ENCODE measurements at regions not wholly inside any gene's neighbourhood (a gene's known extent, or its start where the extent isn't known, plus 50 kb on each side); places are given as distances from the start of the nearest gene placed in this dataset.

GRCh38 chr3:194988495-194989165 lies 282.3 kb downstream of the XXYLT1 start:
- intact Hi-C loops (cut with DNase I; ENCODE audit: low total_unique reads): no loop called here
- no peak overlapping the region for H3K27ac ChIP-seq
- no peaks in the 10 kb centered on the region for H3K36me3 ChIP-seq
- no peak overlapping the region for H3K4me3 ChIP-seq
- peaks cover 4 to 13% (median 11%) of the 10 kb centered on the region in 4 donors for H3K4me1 ChIP-seq
- 78 to 80% methylated on average over 1 to 8 of the region's 8 CpGs for WGBS, 2 donors (ENCODE audit: low coverage in 1 of 2)
- no peaks in the 10 kb centered on the region for H3K27me3 ChIP-seq
- no peak for TF ChIP-seq EP300 (IDR thresholded peaks at IDR 0.05; ENCODE audit: low read depth)
- in situ Hi-C loops (cut with MboI; ENCODE audit: low pct_ligation_motif_present in 1 of 4, low pct_unique_long_range_greater_than_20kb in 1 of 4, low sequenced_read_pairs in 3 of 4): loop anchor here in 2 of 4 donors (25.0 kb wide), 1 partner anchor 301 kb away; the partner anchor contains the start of gene FAM43A (in 2 of the 2)
- no peaks in the 10 kb centered on the region for H3K9me3 ChIP-seq
- DNase-seq: no peak

GRCh38 chr3:194989241-194989640 lies 281.7 kb downstream of the XXYLT1 start:
- no peak for TF ChIP-seq CTCF (IDR thresholded peaks at IDR 0.05)
- no peak for TF ChIP-seq POLR2A (IDR thresholded peaks at IDR 0.05)
- TF ChIP-seq POLR2AphosphoS5 (IDR thresholded peaks at IDR 0.05): no peak
- TF ChIP-seq EP300 (IDR thresholded peaks at IDR 0.05; ENCODE audit: low read depth): no peak
- no peak for DNase-seq
- in situ Hi-C loops (cut with MboI; ENCODE audit: low pct_ligation_motif_present in 1 of 4, low pct_unique_long_range_greater_than_20kb in 1 of 4, low sequenced_read_pairs in 3 of 4): loop anchor here in 2 of 4 donors (25.0 kb wide), 1 partner anchor 302 kb away; the partner anchor contains the start of gene FAM43A (in 2 of the 2)
- H3K27me3 ChIP-seq: no peaks in the 10 kb centered on the region
- no peaks in the 10 kb centered on the region for H3K36me3 ChIP-seq
- peaks cover 4 to 13% (median 11%) of the 10 kb centered on the region in 4 donors for H3K4me1 ChIP-seq
- intact Hi-C loops (cut with DNase I; ENCODE audit: low total_unique reads): no loop called here
- no peak overlapping the region for H3K4me3 ChIP-seq
- 83% methylated on average over 10 of the region's 10 CpGs; no CpG with 5 or more reads in 1 of the 2 donors for WGBS, 2 donors (ENCODE audit: low coverage in 1 of 2)
- H3K9me3 ChIP-seq: no peaks in the 10 kb centered on the region
- no peak overlapping the region for H3K27ac ChIP-seq

- WGBS, 2 donors (ENCODE audit: low coverage in 1 of 2): 87 to 100% methylated on average over 1 to 8 of the region's 8 CpGs
- DNase-seq: no peak
These were observed 280.3 kb downstream of the XXYLT1 start for GRCh38 chr3:194990454-194991337.

GRCh38 chr3:194991338-194991654 lies 279.7 kb downstream of the XXYLT1 start:
- Histone ChIP-seq H3K4me3 (no peak overlapping the region), H3K27me3 (no peaks in the 10 kb centered on the region), H3K4me1 (no peaks in the 10 kb centered on the region), H3K36me3 (no peaks in the 10 kb centered on the region), H3K27ac (no peak overlapping the region), H3K9me3 (no peaks in the 10 kb centered on the region)
- TF ChIP-seq EP300 (IDR thresholded peaks at IDR 0.05; ENCODE audit: low read depth) (no peak), POLR2A (IDR thresholded peaks at IDR 0.05) (no peak), CTCF (IDR thresholded peaks at IDR 0.05) (no peak), POLR2AphosphoS5 (IDR thresholded peaks at IDR 0.05) (no peak)
- WGBS, 2 donors (ENCODE audit: low coverage in 1 of 2): 62 to 67% methylated on average over 4 of the region's 4 CpGs
- intact Hi-C loops (cut with DNase I; ENCODE audit: low total_unique reads): no loop called here
- no peak for DNase-seq
- in situ Hi-C loops (cut with MboI; ENCODE audit: low pct_ligation_motif_present in 1 of 4, low pct_unique_long_range_greater_than_20kb in 1 of 4, low sequenced_read_pairs in 3 of 4): loop anchor here in 2 of 4 donors (25.0 kb wide), 1 partner anchor 304 kb away; the partner anchor contains the start of gene FAM43A (in 2 of the 2)

More at GRCh38 chr3:194990454-194991337, 280.3 kb downstream of the XXYLT1 start:
- Histone ChIP-seq H3K9me3 (no peaks in the 10 kb centered on the region), H3K36me3 (no peaks in the 10 kb centered on the region), H3K4me3 (no peak overlapping the region), H3K4me1 (peaks cover 0 to under 1% (median 0%) of the 10 kb centered on the region in 4 donors), H3K27me3 (no peaks in the 10 kb centered on the region), H3K27ac (no peak overlapping the region)
- in situ Hi-C loops (cut with MboI; ENCODE audit: low pct_ligation_motif_present in 1 of 4, low pct_unique_long_range_greater_than_20kb in 1 of 4, low sequenced_read_pairs in 3 of 4) (loop anchor here in 2 of 4 donors (25.0 kb wide), 1 partner anchor 303 kb away; the partner anchor contains the start of gene FAM43A (in 2 of the 2)), intact Hi-C loops (cut with DNase I; ENCODE audit: low total_unique reads) (no loop called here)
- TF ChIP-seq CTCF (IDR thresholded peaks at IDR 0.05) (no peak), EP300 (IDR thresholded peaks at IDR 0.05; ENCODE audit: low read depth) (no peak), POLR2AphosphoS5 (IDR thresholded peaks at IDR 0.05) (no peak)

Data from transverse colon (tissue), 4 donors.